ENCODE measurements at regions not wholly inside any gene's neighbourhood (a gene's known extent, or its start where the extent isn't known, plus 50 kb on each side); places are given as distances from the start of the nearest gene placed in this dataset.

- no peak overlapping the region for H3K9ac ChIP-seq (ENCODE audit: low read length)
- no peaks in the 10 kb centered on the region for H3K36me3 ChIP-seq (ENCODE audit: control insufficient read depth, insufficient read depth, low read length)
- no peaks in the 10 kb centered on the region for H3K4me1 ChIP-seq (ENCODE audit: control insufficient read depth, insufficient read depth, low read length)
- no peak overlapping the region for H3K27ac ChIP-seq (ENCODE audit: low read depth, low read length)
- no peak overlapping the region for H3K4me3 ChIP-seq (ENCODE audit: low read length)
- H3K27me3 ChIP-seq (ENCODE audit: control insufficient read depth, insufficient read depth, low read length), result no peaks in the 10 kb centered on the region
Observed at GRCh38 chr11:69971741-69972140, 106.4 kb upstream of the ANO1 start.

- H3K36me3 ChIP-seq (ENCODE audit: control insufficient read depth, insufficient read depth, low read length), result no peaks in the 10 kb centered on the region
- no peak overlapping the region for H3K9ac ChIP-seq (ENCODE audit: low read length)
- no peak overlapping the region for H3K27ac ChIP-seq (ENCODE audit: low read depth, low read length)
- H3K4me1 ChIP-seq (ENCODE audit: control insufficient read depth, insufficient read depth, low read length), result no peaks in the 10 kb centered on the region
- no peaks in the 10 kb centered on the region for H3K27me3 ChIP-seq (ENCODE audit: control insufficient read depth, insufficient read depth, low read length)
- no peak overlapping the region for H3K4me3 ChIP-seq (ENCODE audit: low read length)
Observed at GRCh38 chr11:69972351-69972802, 105.7 kb upstream of the ANO1 start.

GRCh38 chr11:69974528-69974927, 103.6 kb upstream of the ANO1 start:
- H3K9ac ChIP-seq (ENCODE audit: low read length), result no peak overlapping the region
- no peaks in the 10 kb centered on the region for H3K4me1 ChIP-seq (ENCODE audit: control insufficient read depth, insufficient read depth, low read length)
- H3K4me3 ChIP-seq (ENCODE audit: low read length), result no peak overlapping the region
- no peaks in the 10 kb centered on the region for H3K27me3 ChIP-seq (ENCODE audit: control insufficient read depth, insufficient read depth, low read length)
- no peak overlapping the region for H3K27ac ChIP-seq (ENCODE audit: low read depth, low read length)
- no peaks in the 10 kb centered on the region for H3K36me3 ChIP-seq (ENCODE audit: control insufficient read depth, insufficient read depth, low read length)

- no peak overlapping the region for H3K4me3 ChIP-seq (ENCODE audit: low read length)
- no peaks in the 10 kb centered on the region for H3K36me3 ChIP-seq (ENCODE audit: control insufficient read depth, insufficient read depth, low read length)
- no peak overlapping the region for H3K27ac ChIP-seq (ENCODE audit: low read depth, low read length)
- H3K9ac ChIP-seq (ENCODE audit: low read length), result no peak overlapping the region
- H3K27me3 ChIP-seq (ENCODE audit: control insufficient read depth, insufficient read depth, low read length), result no peaks in the 10 kb centered on the region
- no peaks in the 10 kb centered on the region for H3K4me1 ChIP-seq (ENCODE audit: control insufficient read depth, insufficient read depth, low read length)
Observed at GRCh38 chr11:69975822-69976221, 102.3 kb upstream of the ANO1 start.

GRCh38 chr11:69976794-69977193, 101.3 kb upstream of the ANO1 start:
- H3K4me1 ChIP-seq (ENCODE audit: control insufficient read depth, insufficient read depth, low read length), result no peaks in the 10 kb centered on the region
- H3K27me3 ChIP-seq (ENCODE audit: control insufficient read depth, insufficient read depth, low read length), result no peaks in the 10 kb centered on the region
- H3K27ac ChIP-seq (ENCODE audit: low read depth, low read length), result no peak overlapping the region
- H3K36me3 ChIP-seq (ENCODE audit: control insufficient read depth, insufficient read depth, low read length), result no peaks in the 10 kb centered on the region
- H3K4me3 ChIP-seq (ENCODE audit: low read length), result no peak overlapping the region
- no peak overlapping the region for H3K9ac ChIP-seq (ENCODE audit: low read length)

- no peaks in the 10 kb centered on the region for H3K4me1 ChIP-seq (ENCODE audit: control insufficient read depth, insufficient read depth, low read length)
- H3K9ac ChIP-seq (ENCODE audit: low read length), result no peak overlapping the region
- no peaks in the 10 kb centered on the region for H3K27me3 ChIP-seq (ENCODE audit: control insufficient read depth, insufficient read depth, low read length)
- H3K4me3 ChIP-seq (ENCODE audit: low read length), result no peak overlapping the region
- no peaks in the 10 kb centered on the region for H3K36me3 ChIP-seq (ENCODE audit: control insufficient read depth, insufficient read depth, low read length)
- H3K27ac ChIP-seq (ENCODE audit: low read depth, low read length), result no peak overlapping the region
Observed at GRCh38 chr11:69977951-69978350, 100.2 kb upstream of the ANO1 start.

- no peaks in the 10 kb centered on the region for H3K4me1 ChIP-seq (ENCODE audit: control insufficient read depth, insufficient read depth, low read length)
- no peaks in the 10 kb centered on the region for H3K27me3 ChIP-seq (ENCODE audit: control insufficient read depth, insufficient read depth, low read length)
- H3K36me3 ChIP-seq (ENCODE audit: control insufficient read depth, insufficient read depth, low read length), result no peaks in the 10 kb centered on the region
- H3K9ac ChIP-seq (ENCODE audit: low read length), result no peak overlapping the region
- no peak overlapping the region for H3K27ac ChIP-seq (ENCODE audit: low read depth, low read length)
- H3K4me3 ChIP-seq (ENCODE audit: low read length), result no peak overlapping the region
Observed at GRCh38 chr11:69978841-69979614, 99.1 kb upstream of the ANO1 start.

- H3K4me3 ChIP-seq (ENCODE audit: low read length), result no peak overlapping the region
- H3K9ac ChIP-seq (ENCODE audit: low read length), result no peak overlapping the region
- H3K36me3 ChIP-seq (ENCODE audit: control insufficient read depth, insufficient read depth, low read length), result no peaks in the 10 kb centered on the region
- no peaks in the 10 kb centered on the region for H3K4me1 ChIP-seq (ENCODE audit: control insufficient read depth, insufficient read depth, low read length)
- no peak overlapping the region for H3K27ac ChIP-seq (ENCODE audit: low read depth, low read length)
- H3K27me3 ChIP-seq (ENCODE audit: control insufficient read depth, insufficient read depth, low read length), result no peaks in the 10 kb centered on the region
Observed at GRCh38 chr11:69979632-69980031, 98.5 kb upstream of the ANO1 start.

- Histone ChIP-seq H3K9ac (ENCODE audit: low read length) (no peak overlapping the region), H3K4me1 (ENCODE audit: control insufficient read depth, insufficient read depth, low read length) (no peaks in the 10 kb centered on the region), H3K4me3 (ENCODE audit: low read length) (no peak overlapping the region), H3K27ac (ENCODE audit: low read depth, low read length) (no peak overlapping the region), H3K36me3 (ENCODE audit: control insufficient read depth, insufficient read depth, low read length) (no peaks in the 10 kb centered on the region), H3K27me3 (ENCODE audit: control insufficient read depth, insufficient read depth, low read length) (no peaks in the 10 kb centered on the region)
Observed at GRCh38 chr11:69981119-69981784, 96.9 kb upstream of the ANO1 start.

GRCh38 chr11:69982690-69983570, 95.2 kb upstream of the ANO1 start:
- Histone ChIP-seq H3K27ac (ENCODE audit: low read depth, low read length) (no peak overlapping the region), H3K4me1 (ENCODE audit: control insufficient read depth, insufficient read depth, low read length) (no peaks in the 10 kb centered on the region), H3K4me3 (ENCODE audit: low read length) (no peak overlapping the region), H3K9ac (ENCODE audit: low read length) (no peak overlapping the region), H3K36me3 (ENCODE audit: control insufficient read depth, insufficient read depth, low read length) (no peaks in the 10 kb centered on the region), H3K27me3 (ENCODE audit: control insufficient read depth, insufficient read depth, low read length) (no peaks in the 10 kb centered on the region)

GRCh38 chr11:69983571-69983877, 94.6 kb upstream of the ANO1 start:
- Histone ChIP-seq H3K4me1 (ENCODE audit: control insufficient read depth, insufficient read depth, low read length) (no peaks in the 10 kb centered on the region), H3K9ac (ENCODE audit: low read length) (no peak overlapping the region), H3K4me3 (ENCODE audit: low read length) (no peak overlapping the region), H3K27me3 (ENCODE audit: control insufficient read depth, insufficient read depth, low read length) (no peaks in the 10 kb centered on the region), H3K36me3 (ENCODE audit: control insufficient read depth, insufficient read depth, low read length) (no peaks in the 10 kb centered on the region), H3K27ac (ENCODE audit: low read depth, low read length) (no peak overlapping the region)

GRCh38 chr11:69983897-69984438, 94.1 kb upstream of the ANO1 start:
- H3K27me3 ChIP-seq (ENCODE audit: control insufficient read depth, insufficient read depth, low read length), result no peaks in the 10 kb centered on the region
- H3K36me3 ChIP-seq (ENCODE audit: control insufficient read depth, insufficient read depth, low read length), result no peaks in the 10 kb centered on the region
- no peak overlapping the region for H3K4me3 ChIP-seq (ENCODE audit: low read length)
- no peak overlapping the region for H3K9ac ChIP-seq (ENCODE audit: low read length)
- H3K4me1 ChIP-seq (ENCODE audit: control insufficient read depth, insufficient read depth, low read length), result no peaks in the 10 kb centered on the region
- no peak overlapping the region for H3K27ac ChIP-seq (ENCODE audit: low read depth, low read length)

Data from rectal smooth muscle tissue (tissue), 1 donor.